H9 (cell line): ENCODE measurements at regions not wholly inside any gene's neighbourhood (a gene's known extent, or its start where the extent isn't known, plus 50 kb on each side); places are given as distances from the start of the nearest gene placed in this dataset.

Source experiments
- DNase-seq: peaks from one replicate; pipeline ENCODE4 v3.0.0-alpha.2; 2017
- H2AFZ ChIP-seq: one replicate; pipeline ENCODE4 v1.6.1; 2013; ENCODE audit warnings: mild to moderate bottlenecking, low read length, control low read depth, moderate library complexity
- H2AK5ac ChIP-seq: 2 replicates; pipeline ENCODE4 v1.6.1; 2013; ENCODE audit warnings: low read length, control low read depth, mixed read lengths; ENCODE audit not compliant: insufficient read length
- H2BK120ac ChIP-seq: one replicate; pipeline ENCODE4 v1.6.1; 2013; ENCODE audit warnings: low read depth, mild to moderate bottlenecking, low read length, control low read depth, inconsistent platforms; ENCODE audit not compliant: poor library complexity, severe bottlenecking
- H2BK12ac ChIP-seq: 2 replicates; pipeline ENCODE4 v1.6.1; 2013; ENCODE audit warnings: low read length, control low read depth, mixed read lengths, low read depth; ENCODE audit not compliant: insufficient read length
- H2BK15ac ChIP-seq: 2 replicates; pipeline ENCODE4 v1.6.1; 2013; ENCODE audit warnings: low read depth, low read length, control low read depth
- H2BK20ac ChIP-seq: one replicate; pipeline ENCODE4 v1.6.1; 2013; ENCODE audit warnings: low read depth, mild to moderate bottlenecking, low read length, control low read depth, inconsistent platforms; ENCODE audit not compliant: poor library complexity, severe bottlenecking
- H2BK5ac ChIP-seq: 2 replicates; pipeline ENCODE4 v1.6.1; 2013; ENCODE audit warnings: low read length, control low read depth, mixed read lengths; ENCODE audit not compliant: insufficient read length
- H3K14ac ChIP-seq: 2 replicates; pipeline ENCODE4 v1.6.1; 2013; ENCODE audit warnings: low read length, control low read depth; ENCODE audit not compliant: insufficient read depth
- H3K18ac ChIP-seq: 2 replicates; pipeline ENCODE4 v1.6.1; 2013; ENCODE audit warnings: low read depth, mild to moderate bottlenecking, mixed read lengths, low read length, control low read depth; ENCODE audit not compliant: insufficient read length
- H3K23ac ChIP-seq: 2 replicates; pipeline ENCODE4 v1.6.1; 2013; ENCODE audit warnings: low read length, control low read depth, mixed read lengths, low read depth; ENCODE audit not compliant: insufficient read length
- H3K23me2 ChIP-seq: 2 replicates; pipeline ENCODE4 v1.6.1; 2013; ENCODE audit warnings: low read depth, mild to moderate bottlenecking, mixed read lengths, low read length, control low read depth; ENCODE audit not compliant: insufficient read length, poor library complexity, severe bottlenecking
- H3K27ac ChIP-seq: 2 replicates; pipeline ENCODE4 v1.5.1; 2013; ENCODE audit warnings: low read length, control low read depth, mixed read lengths, low read depth; ENCODE audit not compliant: insufficient read length
- H3K27me3 ChIP-seq: 2 replicates; pipeline ENCODE4 v1.6.1; 2013; ENCODE audit warnings: low read length, control low read depth, inconsistent platforms; ENCODE audit not compliant: insufficient read depth
- H3K4ac ChIP-seq: 2 replicates; pipeline ENCODE4 v1.6.1; 2013; ENCODE audit warnings: low read depth, mild to moderate bottlenecking, control low read depth, inconsistent platforms, low read length, moderate library complexity
- H3K4me1 ChIP-seq: 2 replicates; pipeline ENCODE4 v1.6.1; 2013; ENCODE audit warnings: low read length, control low read depth, inconsistent platforms; ENCODE audit not compliant: insufficient read depth
- H3K4me2 ChIP-seq: 2 replicates; pipeline ENCODE4 v1.6.1; 2013; ENCODE audit warnings: low read length, control low read depth, mixed read lengths; ENCODE audit not compliant: insufficient read length, insufficient read depth
- H3K56ac ChIP-seq: 2 replicates; pipeline ENCODE4 v1.6.1; 2013; ENCODE audit warnings: low read depth, mild to moderate bottlenecking, mixed read lengths, low read length, control low read depth; ENCODE audit not compliant: insufficient read length
- H3K79me1 ChIP-seq: 2 replicates; pipeline ENCODE4 v1.6.1; 2013; ENCODE audit warnings: low read depth, mild to moderate bottlenecking, moderate library complexity, low read length, control low read depth, inconsistent platforms; ENCODE audit not compliant: insufficient read depth, poor library complexity, severe bottlenecking
- H3K79me2 ChIP-seq: 2 replicates; pipeline ENCODE4 v1.6.1; 2013; ENCODE audit warnings: low read length, control low read depth, inconsistent platforms; ENCODE audit not compliant: insufficient read depth
- H3K9ac ChIP-seq: 2 replicates; pipeline ENCODE4 v1.6.1; 2013; ENCODE audit warnings: low read length, control low read depth, mixed read lengths; ENCODE audit not compliant: insufficient read length; ENCODE audit errors: extremely low read depth
- H3K9me3 ChIP-seq: one replicate; pipeline ENCODE4 v1.6.1; 2013; ENCODE audit warnings: low read depth, low read length, inconsistent platforms; ENCODE audit not compliant: control insufficient read depth
- H3T11ph ChIP-seq: one replicate; pipeline ENCODE4 v1.6.1; 2013; ENCODE audit warnings: mild to moderate bottlenecking, low read length, control low read depth, inconsistent platforms
- H4K20me1 ChIP-seq: one replicate; pipeline ENCODE4 v1.6.1; 2013; ENCODE audit not compliant: control insufficient read depth, insufficient read length, insufficient read depth
- H4K5ac ChIP-seq: 2 replicates; pipeline ENCODE4 v1.6.1; 2013; ENCODE audit warnings: low read depth, mild to moderate bottlenecking, mixed read lengths, low read length, control low read depth; ENCODE audit not compliant: insufficient read length
- H4K8ac ChIP-seq: replicated peaks from 2 replicates; pipeline ENCODE4 v1.6.1; 2013; ENCODE audit warnings: low read length, control low read depth, mixed read lengths, low read depth; ENCODE audit not compliant: insufficient read length
- H4K91ac ChIP-seq: 2 replicates; pipeline ENCODE4 v1.6.1; 2013; ENCODE audit warnings: low read depth, mild to moderate bottlenecking, moderate library complexity, mixed read lengths, low read length, control low read depth; ENCODE audit not compliant: insufficient read length
- H3K27ac Mint-ChIP-seq, 3 experiments: 2 replicates in 2 of 3; 3 replicates in 1 of 3; pipeline ENCODE4 v1.8.0; 2020 to 2021; ENCODE audit warnings: mixed read lengths in 3 of 3, mild to moderate bottlenecking in 1 of 3, moderate library complexity in 1 of 3
- H3K27me3 Mint-ChIP-seq: 2 replicates; pipeline ENCODE4 v1.8.0; 2021; ENCODE audit warnings: low read depth, mild to moderate bottlenecking, moderate library complexity, mixed read lengths
- H3K36me3 Mint-ChIP-seq, 3 experiments: 2 replicates in 2 of 3; 3 replicates in 1 of 3; pipeline ENCODE4 v1.8.0; 2020 to 2021; ENCODE audit warnings: low read depth in 3 of 3, mixed read lengths in 3 of 3; ENCODE audit not compliant: insufficient read depth in 1 of 3
- H3K4me1 Mint-ChIP-seq, 2 experiments: 2 replicates each; pipeline ENCODE4 v1.8.0; 2020; ENCODE audit warnings: mixed read lengths in 2 of 2
- H3K4me3 Mint-ChIP-seq, 2 experiments: 2 replicates in 1 of 2; 3 replicates in 1 of 2; pipeline ENCODE4 v1.8.0; 2020 to 2021; ENCODE audit warnings: mild to moderate bottlenecking in 2 of 2, mixed read lengths in 2 of 2, moderate library complexity in 1 of 2
- H3K9me3 Mint-ChIP-seq, 2 experiments: 2 replicates in 1 of 2; 3 replicates in 1 of 2; pipeline ENCODE4 v1.8.0; 2020; ENCODE audit warnings: mild to moderate bottlenecking in 2 of 2, mixed read lengths in 2 of 2, moderate library complexity in 1 of 2
- WGBS: extraction: QIAGEN DNeasy Blood & Tissue Kit; methylation state at CpG from one replicate; pipeline ENCODE4 v1.1.7; 2013; ENCODE audit warnings: missing lambda C conversion rate, low lambda C conversion rate, mixed read lengths; ENCODE audit not compliant: insufficient read length; ENCODE audit errors: extremely low coverage; 5-methylcytosine and 5-hydroxymethylcytosine counted together
- TF ChIP-seq, protein P1 (sequence below): fragments of 200-600 bp; sonication (generic); conservative IDR thresholded peaks from 3 replicates; pipeline ENCODE4 v1.8.0; 2021; ENCODE audit warnings: antibody characterized with exemption, mild to moderate bottlenecking

GRCh38 chr12:88399811-88400210 is 180.5 kb downstream of the KITLG start:
- Histone ChIP-seq H2BK120ac (no peak overlapping the region), H2BK15ac (no peak overlapping the region), H3K56ac (no peak overlapping the region), H3T11ph (no peak overlapping the region), H4K5ac (no peak overlapping the region), H3K79me2 (no peaks in the 10 kb centered on the region), H3K79me1 (no peaks in the 10 kb centered on the region), H3K18ac (no peak overlapping the region), H3K4me1 (no peaks in the 10 kb centered on the region), H3K9me3 (no peaks in the 10 kb centered on the region), H2BK20ac (no peak overlapping the region), H3K9ac (no peak overlapping the region), H3K27ac (no peak overlapping the region), H4K20me1 (no peaks in the 10 kb centered on the region), H3K23me2 (no peaks in the 10 kb centered on the region), H3K23ac (no peak overlapping the region), H2AK5ac (no peak overlapping the region), H4K91ac (no peak overlapping the region), H2AFZ (no peak overlapping the region), H2BK5ac (no peak overlapping the region), H3K14ac (no peak overlapping the region), H2BK12ac (no peak overlapping the region), H3K4me2 (no peak overlapping the region), H3K4ac (no peak overlapping the region), H4K8ac (no peak overlapping the region), H3K27me3 (no peaks in the 10 kb centered on the region)
- Mint-ChIP-seq H3K27ac (no peak overlapping the region), H3K9me3 (no peaks in the 10 kb centered on the region), H3K27me3 (no peaks in the 10 kb centered on the region), H3K4me3 (no peak overlapping the region), H3K4me1 (no peaks in the 10 kb centered on the region), H3K36me3 (no peaks in the 10 kb centered on the region)
- WGBS, result no CpG with 5 or more reads among the region's 2 CpGs
- TF ChIP-seq, protein P1, sequence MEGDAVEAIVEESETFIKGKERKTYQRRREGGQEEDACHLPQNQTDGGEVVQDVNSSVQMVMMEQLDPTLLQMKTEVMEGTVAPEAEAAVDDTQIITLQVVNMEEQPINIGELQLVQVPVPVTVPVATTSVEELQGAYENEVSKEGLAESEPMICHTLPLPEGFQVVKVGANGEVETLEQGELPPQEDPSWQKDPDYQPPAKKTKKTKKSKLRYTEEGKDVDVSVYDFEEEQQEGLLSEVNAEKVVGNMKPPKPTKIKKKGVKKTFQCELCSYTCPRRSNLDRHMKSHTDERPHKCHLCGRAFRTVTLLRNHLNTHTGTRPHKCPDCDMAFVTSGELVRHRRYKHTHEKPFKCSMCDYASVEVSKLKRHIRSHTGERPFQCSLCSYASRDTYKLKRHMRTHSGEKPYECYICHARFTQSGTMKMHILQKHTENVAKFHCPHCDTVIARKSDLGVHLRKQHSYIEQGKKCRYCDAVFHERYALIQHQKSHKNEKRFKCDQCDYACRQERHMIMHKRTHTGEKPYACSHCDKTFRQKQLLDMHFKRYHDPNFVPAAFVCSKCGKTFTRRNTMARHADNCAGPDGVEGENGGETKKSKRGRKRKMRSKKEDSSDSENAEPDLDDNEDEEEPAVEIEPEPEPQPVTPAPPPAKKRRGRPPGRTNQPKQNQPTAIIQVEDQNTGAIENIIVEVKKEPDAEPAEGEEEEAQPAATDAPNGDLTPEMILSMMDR, result no peak
- DNase-seq, result no peak
